ENCODE measurements at regions not wholly inside any gene's neighbourhood (a gene's known extent, or its start where the extent isn't known, plus 50 kb on each side); places are given as distances from the start of the nearest gene placed in this dataset.

DNA sequence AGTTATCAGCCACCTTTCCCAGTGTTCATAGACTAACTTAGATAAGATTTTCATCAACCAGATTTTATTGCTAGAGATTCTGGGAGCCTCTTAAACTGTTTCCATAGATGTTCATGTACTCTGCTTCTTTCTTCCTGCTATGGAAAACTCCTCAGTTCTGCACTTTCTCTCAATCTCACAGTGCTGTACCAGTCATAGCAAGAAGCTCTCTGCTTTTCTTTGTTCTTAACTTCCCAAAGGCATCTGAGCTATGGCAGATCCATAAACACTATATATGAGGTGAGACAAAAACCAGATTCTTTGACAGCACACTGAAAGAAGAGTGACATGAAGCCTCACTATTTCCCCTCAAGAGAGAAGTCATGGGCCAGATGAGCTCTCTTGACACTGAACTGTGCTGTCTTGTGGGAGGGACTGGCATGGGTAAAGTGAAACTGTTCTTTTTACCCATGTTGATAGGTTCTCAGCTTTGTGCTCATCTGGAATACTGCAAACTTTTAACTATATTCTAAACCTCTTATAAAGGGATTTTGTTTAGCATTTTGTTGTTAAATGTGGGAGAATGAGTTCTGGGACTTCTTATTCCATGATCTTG is 64.2 kb upstream of the LYPLAL1 start:
- peaks cover 2% of the 10 kb centered on the region for H3K36me3 Mint-ChIP-seq (ENCODE audit: low read depth)
- H3K4me1 Mint-ChIP-seq (ENCODE audit: low read depth): no peaks in the 10 kb centered on the region
- TF ChIP-seq, protein P1, sequence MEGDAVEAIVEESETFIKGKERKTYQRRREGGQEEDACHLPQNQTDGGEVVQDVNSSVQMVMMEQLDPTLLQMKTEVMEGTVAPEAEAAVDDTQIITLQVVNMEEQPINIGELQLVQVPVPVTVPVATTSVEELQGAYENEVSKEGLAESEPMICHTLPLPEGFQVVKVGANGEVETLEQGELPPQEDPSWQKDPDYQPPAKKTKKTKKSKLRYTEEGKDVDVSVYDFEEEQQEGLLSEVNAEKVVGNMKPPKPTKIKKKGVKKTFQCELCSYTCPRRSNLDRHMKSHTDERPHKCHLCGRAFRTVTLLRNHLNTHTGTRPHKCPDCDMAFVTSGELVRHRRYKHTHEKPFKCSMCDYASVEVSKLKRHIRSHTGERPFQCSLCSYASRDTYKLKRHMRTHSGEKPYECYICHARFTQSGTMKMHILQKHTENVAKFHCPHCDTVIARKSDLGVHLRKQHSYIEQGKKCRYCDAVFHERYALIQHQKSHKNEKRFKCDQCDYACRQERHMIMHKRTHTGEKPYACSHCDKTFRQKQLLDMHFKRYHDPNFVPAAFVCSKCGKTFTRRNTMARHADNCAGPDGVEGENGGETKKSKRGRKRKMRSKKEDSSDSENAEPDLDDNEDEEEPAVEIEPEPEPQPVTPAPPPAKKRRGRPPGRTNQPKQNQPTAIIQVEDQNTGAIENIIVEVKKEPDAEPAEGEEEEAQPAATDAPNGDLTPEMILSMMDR (IDR thresholded peaks at IDR 0.05): no peak
- intact Hi-C loops (cut with micrococcal nuclease): no loop called here
- ChIA-PET CTCF (no interaction called here), POLR2A (no interaction called here)
- H3K4me3 Mint-ChIP-seq: no peak overlapping the region
- H3K27me3 Mint-ChIP-seq: no peaks in the 10 kb centered on the region
- H3K27ac Mint-ChIP-seq: no peak overlapping the region
- DNase-seq (no peak), ATAC-seq (no peak)
- H3K9me3 Mint-ChIP-seq: peaks cover 17% of the 10 kb centered on the region

DNA sequence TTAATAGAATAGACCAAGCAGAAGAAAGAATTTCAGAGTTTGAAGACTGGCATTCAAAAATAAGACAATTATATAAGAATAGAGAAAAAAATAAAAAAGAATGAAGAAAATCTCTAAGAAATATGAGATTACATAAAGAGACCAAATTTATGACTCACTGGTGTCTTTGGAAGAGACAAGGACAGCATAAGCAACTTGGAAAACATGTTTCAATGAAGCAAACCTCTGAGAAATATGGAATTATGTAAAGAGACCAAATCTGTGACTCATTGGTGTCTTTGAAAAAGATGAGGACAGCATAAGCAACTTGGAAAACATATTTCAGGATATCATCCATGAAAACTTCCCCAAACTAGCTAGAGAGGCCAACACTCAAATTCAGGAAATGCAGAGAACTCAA is 60.4 kb upstream of the LYPLAL1 start:
- H3K27ac Mint-ChIP-seq: no peak overlapping the region
- DNase-seq (no peak), ATAC-seq (no peak)
- ChIA-PET POLR2A (no interaction called here), CTCF (no interaction called here)
- H3K4me1 Mint-ChIP-seq (ENCODE audit: low read depth): no peaks in the 10 kb centered on the region
- intact Hi-C loops (cut with micrococcal nuclease): no loop called here
- H3K4me3 Mint-ChIP-seq: no peak overlapping the region
- H3K36me3 Mint-ChIP-seq (ENCODE audit: low read depth): peaks cover 2% of the 10 kb centered on the region
- TF ChIP-seq, protein P1 (IDR thresholded peaks at IDR 0.05): no peak
- peaks cover 17% of the 10 kb centered on the region for H3K9me3 Mint-ChIP-seq
- no peaks in the 10 kb centered on the region for H3K27me3 Mint-ChIP-seq

DNA sequence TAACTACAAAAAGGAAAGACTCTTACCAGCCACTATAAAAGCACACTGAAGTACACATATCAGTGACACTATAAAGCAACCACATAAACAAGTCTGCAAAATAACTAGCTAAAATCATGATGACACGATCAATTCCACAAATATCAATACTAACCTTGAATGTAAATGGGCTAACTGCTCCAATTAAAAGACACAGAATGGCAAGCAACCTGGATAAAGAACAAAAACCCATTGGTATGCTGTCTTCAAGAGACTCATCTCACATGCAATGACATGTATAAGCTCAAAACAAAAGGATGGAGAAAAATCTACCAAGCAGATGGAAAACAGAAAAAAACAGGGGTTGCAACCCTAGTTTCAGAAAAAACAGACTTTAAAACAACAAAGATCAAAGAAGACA is 59.7 kb upstream of the LYPLAL1 start:
- intact Hi-C loops (cut with micrococcal nuclease): no loop called here
- Mint-ChIP-seq H3K36me3 (ENCODE audit: low read depth) (peaks cover 2% of the 10 kb centered on the region), H3K4me1 (ENCODE audit: low read depth) (no peaks in the 10 kb centered on the region), H3K27ac (no peak overlapping the region), H3K4me3 (no peak overlapping the region), H3K9me3 (peaks cover 12% of the 10 kb centered on the region), H3K27me3 (no peaks in the 10 kb centered on the region)
- no peak for ATAC-seq
- TF ChIP-seq, protein P1 (IDR thresholded peaks at IDR 0.05): no peak
- POLR2A ChIA-PET: no interaction called here
- DNase-seq: no peak
- CTCF ChIA-PET: no interaction called here

DNA sequence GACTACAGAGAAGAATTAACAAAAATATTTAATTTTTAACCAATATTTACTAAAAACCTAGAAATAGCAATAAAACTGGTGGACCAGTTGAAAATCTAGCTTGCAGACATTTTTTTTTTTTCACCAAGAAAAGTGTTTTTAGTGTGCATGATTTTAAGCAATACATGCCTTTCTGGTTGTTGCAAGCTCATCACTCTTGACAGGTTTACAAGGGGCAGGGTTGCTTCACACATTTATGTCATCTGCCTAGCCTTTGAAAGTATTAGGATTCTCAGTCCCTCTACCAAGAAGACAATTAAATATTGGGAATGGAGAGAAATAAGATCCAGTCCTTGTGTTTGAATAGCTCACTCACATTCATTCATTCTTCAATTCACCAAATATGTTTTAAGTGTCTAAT is 53.8 kb upstream of the LYPLAL1 start:
- ChIA-PET POLR2A (no interaction called here), CTCF (no interaction called here)
- Mint-ChIP-seq H3K27me3 (no peaks in the 10 kb centered on the region), H3K9me3 (peaks cover 1% of the 10 kb centered on the region), H3K36me3 (ENCODE audit: low read depth) (no peaks in the 10 kb centered on the region), H3K27ac (no peak overlapping the region), H3K4me3 (no peak overlapping the region), H3K4me1 (ENCODE audit: low read depth) (no peaks in the 10 kb centered on the region)
- DNase-seq (no peak), ATAC-seq (no peak)
- intact Hi-C loops (cut with micrococcal nuclease): no loop called here
- TF ChIP-seq, protein P1 (IDR thresholded peaks at IDR 0.05): no peak

DNA sequence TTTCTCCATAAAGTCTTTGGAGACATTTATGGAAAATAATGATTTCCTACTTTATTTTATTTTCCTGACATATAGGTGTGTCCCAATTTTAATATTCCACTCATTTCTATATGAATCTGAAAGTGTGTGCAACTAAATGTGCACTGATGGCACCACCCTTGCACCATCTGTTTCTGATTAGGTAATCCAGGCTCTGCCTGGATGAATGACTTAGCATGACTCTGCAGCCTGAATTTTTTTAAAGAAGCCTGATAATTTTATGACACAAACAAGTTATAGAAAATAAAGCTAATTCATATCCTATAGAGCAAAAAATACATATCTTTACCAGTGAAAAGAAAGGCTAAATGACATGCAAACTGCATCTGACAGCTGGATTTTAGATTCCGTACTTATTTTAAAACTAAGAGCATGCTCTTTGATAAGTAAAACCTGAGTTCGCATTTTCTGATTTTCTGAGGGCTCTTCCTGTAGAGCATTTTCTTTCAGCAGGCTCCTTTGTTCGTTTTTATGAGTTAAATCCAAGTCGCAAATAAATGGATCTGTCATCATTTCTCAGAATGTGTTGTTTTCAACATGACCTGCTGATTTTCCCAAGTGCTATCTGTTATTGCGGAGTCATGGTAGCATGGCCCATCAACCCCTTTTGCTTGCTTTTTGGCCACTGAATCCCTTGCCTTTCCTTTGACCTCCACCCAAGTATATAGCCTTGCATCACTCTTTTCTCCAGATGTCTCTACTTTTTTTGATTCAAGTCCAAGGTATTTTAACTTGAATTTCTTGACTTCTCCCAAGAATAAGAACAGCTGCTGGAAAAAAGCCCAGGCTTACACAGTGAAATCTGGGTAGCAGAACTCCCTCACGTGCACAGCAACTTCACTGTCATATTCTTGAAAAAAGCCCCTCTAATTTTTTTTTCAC is 52.8 kb upstream of the LYPLAL1 start:
- H3K9me3 Mint-ChIP-seq: peaks cover 1% of the 10 kb centered on the region
- H3K36me3 Mint-ChIP-seq (ENCODE audit: low read depth): no peaks in the 10 kb centered on the region
- TF ChIP-seq, protein P1 (IDR thresholded peaks at IDR 0.05): no peak
- no peaks in the 10 kb centered on the region for H3K27me3 Mint-ChIP-seq
- DNase-seq (no peak), ATAC-seq (no peak)
- intact Hi-C loops (cut with micrococcal nuclease): no loop called here
- no peak overlapping the region for H3K27ac Mint-ChIP-seq
- no peaks in the 10 kb centered on the region for H3K4me1 Mint-ChIP-seq (ENCODE audit: low read depth)
- no peak overlapping the region for H3K4me3 Mint-ChIP-seq
- ChIA-PET POLR2A (no interaction called here), CTCF (no interaction called here)

Data from activated CD8-positive, alpha-beta T cell treated with anti-CD3 and anti-CD28 coated beads for 36 hours (primary cell).